RWPE2 (cell line): ENCODE measurements at regions not wholly inside any gene's neighbourhood (a gene's known extent, or its start where the extent isn't known, plus 50 kb on each side); places are given as distances from the start of the nearest gene placed in this dataset.

Experiments
- ATAC-seq: fragments of 200-7000 bp; cut with Tn5 transposase; 3 replicates; pipeline ENCODE4 v1.9.1; 2021; ENCODE audit warnings: low read depth
- DNase-seq: peaks from one replicate; pipeline ENCODE4 v3.0.0-alpha.2; 2020; ENCODE audit warnings: low spot score
- H3K27ac ChIP-seq: fragments of 450-650 bp; 2 replicates; pipeline ENCODE4 v1.5.1; 2017; ENCODE audit warnings: mild to moderate bottlenecking; ENCODE audit not compliant: poor library complexity, severe bottlenecking
- H3K27me3 ChIP-seq: fragments of 250-450 bp; sonication (Bioruptor Pico); 2 replicates; pipeline ENCODE4 v1.5.1; 2021; ENCODE audit warnings: mild to moderate bottlenecking, moderate library complexity; ENCODE audit not compliant: insufficient read depth, poor library complexity, severe bottlenecking
- H3K36me3 ChIP-seq: fragments of 250-450 bp; sonication (Bioruptor Pico); 2 replicates; pipeline ENCODE4 v1.5.1; 2020; ENCODE audit warnings: low read depth, mild to moderate bottlenecking, moderate library complexity
- H3K4me1 ChIP-seq: fragments of 250-450 bp; sonication (Bioruptor Pico); 2 replicates; pipeline ENCODE4 v1.5.1; 2021; ENCODE audit warnings: mild to moderate bottlenecking, moderate library complexity; ENCODE audit not compliant: insufficient read depth, poor library complexity, severe bottlenecking
- H3K4me3 ChIP-seq: fragments of 250-450 bp; sonication (Bioruptor Pico); 2 replicates; pipeline ENCODE4 v1.5.1; 2021; ENCODE audit warnings: mild to moderate bottlenecking, moderate library complexity; ENCODE audit not compliant: severe bottlenecking
- H3K9me3 ChIP-seq: fragments of 250-450 bp; sonication (Bioruptor Pico); 2 replicates; pipeline ENCODE4 v1.5.1; 2021; ENCODE audit warnings: mild to moderate bottlenecking, moderate library complexity; ENCODE audit not compliant: severe bottlenecking
- CTCF ChIP-seq: fragments of 450-650 bp; IDR thresholded peaks from one replicate; pipeline ENCODE4 v1.5.1; 2017; ENCODE audit warnings: mild to moderate bottlenecking, moderate library complexity; ENCODE audit not compliant: poor library complexity, severe bottlenecking

GRCh38 chr3:181344331-181344730 lies 354.8 kb upstream of the DNAJC19 start:
- H3K4me3 ChIP-seq, result no peak overlapping the region
- no peaks in the 10 kb centered on the region for H3K9me3 ChIP-seq
- DNase-seq (no peak), ATAC-seq (no peak)
- H3K27ac ChIP-seq, result no peak overlapping the region
- no peaks in the 10 kb centered on the region for H3K36me3 ChIP-seq
- H3K4me1 ChIP-seq, result no peaks in the 10 kb centered on the region
- H3K27me3 ChIP-seq, result no peaks in the 10 kb centered on the region
- no peak for TF ChIP-seq CTCF

- ATAC-seq, result no peak
Observed at GRCh38 chr3:181336597-181336996, 347.1 kb upstream of the DNAJC19 start.

GRCh38 chr3:181333394-181333793 lies 343.9 kb upstream of the DNAJC19 start:
- Histone ChIP-seq H3K36me3 (no peaks in the 10 kb centered on the region), H3K4me3 (no peak overlapping the region), H3K9me3 (no peaks in the 10 kb centered on the region), H3K4me1 (no peaks in the 10 kb centered on the region), H3K27ac (no peak overlapping the region), H3K27me3 (no peaks in the 10 kb centered on the region)
- no peak for ATAC-seq
- TF ChIP-seq CTCF, result no peak
- no peak for DNase-seq

More at GRCh38 chr3:181336597-181336996, 347.1 kb upstream of the DNAJC19 start:
- Histone ChIP-seq H3K9me3 (no peaks in the 10 kb centered on the region), H3K36me3 (no peaks in the 10 kb centered on the region), H3K4me3 (no peak overlapping the region), H3K4me1 (no peaks in the 10 kb centered on the region), H3K27me3 (no peaks in the 10 kb centered on the region), H3K27ac (no peak overlapping the region)
- no peak for TF ChIP-seq CTCF
- no peak for DNase-seq

- H3K4me1 ChIP-seq, result no peaks in the 10 kb centered on the region
- no peak overlapping the region for H3K4me3 ChIP-seq
- no peaks in the 10 kb centered on the region for H3K27me3 ChIP-seq
- no peak overlapping the region for H3K27ac ChIP-seq
- no peak for TF ChIP-seq CTCF
- ATAC-seq (no peak), DNase-seq (no peak)
- H3K9me3 ChIP-seq, result no peaks in the 10 kb centered on the region
- no peaks in the 10 kb centered on the region for H3K36me3 ChIP-seq
Observed at GRCh38 chr3:181330821-181331563, 341.5 kb upstream of the DNAJC19 start.

GRCh38 chr3:181330257-181330656 lies 340.7 kb upstream of the DNAJC19 start:
- ATAC-seq (no peak), DNase-seq (no peak)
- Histone ChIP-seq H3K4me1 (no peaks in the 10 kb centered on the region), H3K27ac (no peak overlapping the region), H3K4me3 (no peak overlapping the region), H3K27me3 (no peaks in the 10 kb centered on the region), H3K9me3 (no peaks in the 10 kb centered on the region), H3K36me3 (no peaks in the 10 kb centered on the region)
- TF ChIP-seq CTCF, result no peak
